Neural cell (in vitro differentiated cells): ENCODE measurements at regions not wholly inside any gene's neighbourhood (a gene's known extent, or its start where the extent isn't known, plus 50 kb on each side); places are given as distances from the start of the nearest gene placed in this dataset.

Experiments used
- H2AFZ ChIP-seq: fragments of 200-600, 300-800 bp; sonication (generic), shearing (Covaris generic); 2 replicates; pipeline ENCODE4 v1.6.0; 2014; ENCODE audit warnings: low read depth, mild to moderate bottlenecking, antibody characterized with exemption, low read length, moderate library complexity
- H3F3A ChIP-seq: fragments of 200-600 bp; shearing (Covaris generic); 2 replicates; pipeline ENCODE4 v1.6.1; 2016; ENCODE audit warnings: mild to moderate bottlenecking, moderate library complexity, mixed read lengths, antibody characterized with exemption, low read length; ENCODE audit not compliant: insufficient read depth, poor library complexity, severe bottlenecking
- H3K27ac ChIP-seq: fragments of 200-600, 300-800 bp; sonication (generic), shearing (Covaris generic); 2 replicates; pipeline ENCODE4 v1.5.1; 2014; ENCODE audit warnings: mild to moderate bottlenecking, low read length, moderate library complexity
- H3K27me3 ChIP-seq: fragments of 300-800, 200-600 bp; sonication (generic), shearing (Covaris generic); 2 replicates; pipeline ENCODE4 v1.6.0; 2014; ENCODE audit warnings: mild to moderate bottlenecking, low read depth, low read length, moderate library complexity; ENCODE audit not compliant: insufficient read depth
- H3K36me3 ChIP-seq: fragments of 300-800, 200-600 bp; sonication (generic), shearing (Covaris generic); 2 replicates; pipeline ENCODE4 v1.5.1; 2014; ENCODE audit warnings: mild to moderate bottlenecking, antibody characterized with exemption, low read length, moderate library complexity; ENCODE audit not compliant: insufficient read depth
- H3K4me2 ChIP-seq: fragments of 300-800, 200-600 bp; sonication (generic), shearing (Covaris generic); 2 replicates; pipeline ENCODE4 v1.6.0; 2014; ENCODE audit warnings: mild to moderate bottlenecking, low read length
- H3K4me3 ChIP-seq: fragments of 300-800, 200-600 bp; sonication (generic), shearing (Covaris generic); 2 replicates; pipeline ENCODE4 v1.5.1; 2014; ENCODE audit warnings: mild to moderate bottlenecking, low read length, moderate library complexity
- H3K79me2 ChIP-seq: fragments of 200-600 bp; shearing (Covaris generic); replicated peaks from 2 replicates; pipeline ENCODE4 v1.6.0; 2014; ENCODE audit warnings: mild to moderate bottlenecking, low read length, moderate library complexity; ENCODE audit not compliant: insufficient read depth
- H3K9ac ChIP-seq: fragments of 300-800, 200-600 bp; sonication (generic), shearing (Covaris generic); 2 replicates; pipeline ENCODE4 v1.6.1; 2016; ENCODE audit warnings: mild to moderate bottlenecking, low read length, mixed read lengths
- H3K9me2 ChIP-seq: fragments of 200-600 bp; shearing (Covaris generic); 2 replicates; pipeline ENCODE4 v1.6.1; 2016; ENCODE audit warnings: mild to moderate bottlenecking, low read length, mixed read lengths; ENCODE audit not compliant: insufficient read depth
- H3K9me3 ChIP-seq: fragments of 200-600, 300-800 bp; sonication (generic), shearing (Covaris generic); 2 replicates; pipeline ENCODE4 v1.6.1; 2016; ENCODE audit warnings: mild to moderate bottlenecking, mixed run types, low read length, moderate library complexity, mixed read lengths
- H4K20me1 ChIP-seq: fragments of 200-600 bp; shearing (Covaris generic); 2 replicates; pipeline ENCODE4 v1.6.1; 2016; ENCODE audit warnings: mild to moderate bottlenecking, mixed run types; ENCODE audit not compliant: insufficient read depth
- CTCF ChIP-seq: fragments of 450-650 bp; IDR thresholded peaks from 2 replicates; pipeline ENCODE4 v1.5.1; 2014; ENCODE audit warnings: antibody characterized with exemption, mild to moderate bottlenecking, moderate library complexity; ENCODE audit not compliant: poor library complexity, severe bottlenecking
- EP300 ChIP-seq: fragments of 450-650 bp; conservative IDR thresholded peaks from 2 replicates; pipeline ENCODE4 v1.6.1; 2014; ENCODE audit warnings: antibody characterized with exemption, mild to moderate bottlenecking, moderate library complexity; ENCODE audit not compliant: poor library complexity, severe bottlenecking
- EZH2 ChIP-seq: fragments of 200-600, 300-800 bp; shearing (Covaris generic), sonication (generic); IDR thresholded peaks from 2 replicates; pipeline ENCODE4 v1.6.1; 2014; ENCODE audit warnings: antibody characterized with exemption, low read length, borderline replicate concordance, mild to moderate bottlenecking; ENCODE audit not compliant: insufficient read depth, poor library complexity, severe bottlenecking
- MXI1 ChIP-seq: fragments of 450-650 bp; conservative IDR thresholded peaks from 2 replicates; pipeline ENCODE4 v1.6.1; 2014; ENCODE audit warnings: antibody characterized with exemption, mild to moderate bottlenecking; ENCODE audit not compliant: poor library complexity, severe bottlenecking
- POLR2AphosphoS5 ChIP-seq: IDR thresholded peaks from 2 replicates; pipeline ENCODE4 v1.6.1; 2012
- RAD21 ChIP-seq: fragments of 450-650 bp; conservative IDR thresholded peaks from 2 replicates; pipeline ENCODE4 v1.6.1; 2014; ENCODE audit warnings: antibody characterized with exemption, mild to moderate bottlenecking, moderate library complexity
- SMC3 ChIP-seq: fragments of 450-650 bp; conservative IDR thresholded peaks from 2 replicates; pipeline ENCODE4 v1.6.1; 2014; ENCODE audit warnings: antibody characterized with exemption, mild to moderate bottlenecking, moderate library complexity; ENCODE audit not compliant: poor library complexity
- TAF1 ChIP-seq: IDR thresholded peaks from 2 replicates; pipeline ENCODE4 v1.6.1; 2012; ENCODE audit warnings: low read depth
- TF ChIP-seq, protein P1 (sequence below): IDR thresholded peaks from 2 replicates; pipeline ENCODE4 v1.6.1; 2012; ENCODE audit warnings: borderline replicate concordance

- Histone ChIP-seq H3K9ac (no peak overlapping the region), H3F3A (no peaks in the 10 kb centered on the region), H3K27me3 (no peaks in the 10 kb centered on the region), H3K4me2 (no peak overlapping the region), H4K20me1 (no peaks in the 10 kb centered on the region), H3K27ac (no peak overlapping the region), H3K79me2 (no peaks in the 10 kb centered on the region), H3K36me3 (no peaks in the 10 kb centered on the region), H3K9me2 (no peaks in the 10 kb centered on the region), H3K9me3 (no peaks in the 10 kb centered on the region), H2AFZ (no peak overlapping the region), H3K4me3 (no peak overlapping the region)
- TF ChIP-seq TAF1 = no peak
- TF ChIP-seq POLR2AphosphoS5 = no peak
- TF ChIP-seq MXI1 = no peak
- TF ChIP-seq SMC3 = no peak
- TF ChIP-seq, protein P1, sequence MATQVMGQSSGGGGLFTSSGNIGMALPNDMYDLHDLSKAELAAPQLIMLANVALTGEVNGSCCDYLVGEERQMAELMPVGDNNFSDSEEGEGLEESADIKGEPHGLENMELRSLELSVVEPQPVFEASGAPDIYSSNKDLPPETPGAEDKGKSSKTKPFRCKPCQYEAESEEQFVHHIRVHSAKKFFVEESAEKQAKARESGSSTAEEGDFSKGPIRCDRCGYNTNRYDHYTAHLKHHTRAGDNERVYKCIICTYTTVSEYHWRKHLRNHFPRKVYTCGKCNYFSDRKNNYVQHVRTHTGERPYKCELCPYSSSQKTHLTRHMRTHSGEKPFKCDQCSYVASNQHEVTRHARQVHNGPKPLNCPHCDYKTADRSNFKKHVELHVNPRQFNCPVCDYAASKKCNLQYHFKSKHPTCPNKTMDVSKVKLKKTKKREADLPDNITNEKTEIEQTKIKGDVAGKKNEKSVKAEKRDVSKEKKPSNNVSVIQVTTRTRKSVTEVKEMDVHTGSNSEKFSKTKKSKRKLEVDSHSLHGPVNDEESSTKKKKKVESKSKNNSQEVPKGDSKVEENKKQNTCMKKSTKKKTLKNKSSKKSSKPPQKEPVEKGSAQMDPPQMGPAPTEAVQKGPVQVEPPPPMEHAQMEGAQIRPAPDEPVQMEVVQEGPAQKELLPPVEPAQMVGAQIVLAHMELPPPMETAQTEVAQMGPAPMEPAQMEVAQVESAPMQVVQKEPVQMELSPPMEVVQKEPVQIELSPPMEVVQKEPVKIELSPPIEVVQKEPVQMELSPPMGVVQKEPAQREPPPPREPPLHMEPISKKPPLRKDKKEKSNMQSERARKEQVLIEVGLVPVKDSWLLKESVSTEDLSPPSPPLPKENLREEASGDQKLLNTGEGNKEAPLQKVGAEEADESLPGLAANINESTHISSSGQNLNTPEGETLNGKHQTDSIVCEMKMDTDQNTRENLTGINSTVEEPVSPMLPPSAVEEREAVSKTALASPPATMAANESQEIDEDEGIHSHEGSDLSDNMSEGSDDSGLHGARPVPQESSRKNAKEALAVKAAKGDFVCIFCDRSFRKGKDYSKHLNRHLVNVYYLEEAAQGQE = no peak
- TF ChIP-seq EZH2 = no peak
- no peak for TF ChIP-seq CTCF
- no peak for TF ChIP-seq RAD21
- no peak for TF ChIP-seq EP300
These were observed 139.1 kb upstream of the LRIG1 start for GRCh38 chr3:66639809-66640356.

DNA sequence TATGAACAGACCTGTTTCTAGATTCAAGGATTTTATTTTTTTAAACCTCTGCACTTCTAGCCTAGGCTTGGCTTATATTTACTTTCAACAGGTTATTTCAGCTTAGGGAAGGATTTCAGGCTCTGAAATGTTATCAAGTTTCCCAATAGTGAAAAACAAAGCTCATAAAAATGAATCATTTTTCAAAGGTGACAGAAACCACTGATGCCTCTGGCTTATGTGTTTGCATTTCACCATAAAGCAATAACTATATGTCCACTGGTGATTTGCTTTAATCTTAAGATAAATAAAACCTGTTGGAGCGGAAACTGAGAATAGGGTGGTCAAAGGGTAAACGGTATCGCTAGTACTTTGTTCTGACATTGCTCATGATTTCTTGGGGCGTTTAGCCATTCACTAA, 141.2 kb upstream of the LRIG1 start:
- no peak overlapping the region for H3K27ac ChIP-seq
- no peaks in the 10 kb centered on the region for H3K27me3 ChIP-seq
- no peaks in the 10 kb centered on the region for H3K36me3 ChIP-seq
- H2AFZ ChIP-seq = no peak overlapping the region
- no peak for TF ChIP-seq MXI1
- TF ChIP-seq POLR2AphosphoS5 = no peak
- TF ChIP-seq RAD21 = no peak
- no peak for TF ChIP-seq SMC3
- no peak for TF ChIP-seq EZH2
- TF ChIP-seq, protein P1 = no peak
- no peak for TF ChIP-seq CTCF
- TF ChIP-seq EP300 = no peak
- no peak for TF ChIP-seq TAF1
- no peaks in the 10 kb centered on the region for H4K20me1 ChIP-seq
- no peaks in the 10 kb centered on the region for H3F3A ChIP-seq
- no peak overlapping the region for H3K4me3 ChIP-seq
- no peaks in the 10 kb centered on the region for H3K9me3 ChIP-seq
- H3K9me2 ChIP-seq = no peaks in the 10 kb centered on the region
- no peak overlapping the region for H3K4me2 ChIP-seq
- no peak overlapping the region for H3K9ac ChIP-seq
- H3K79me2 ChIP-seq = no peaks in the 10 kb centered on the region
